ENCODE measurements at regions not wholly inside any gene's neighbourhood (a gene's known extent, or its start where the extent isn't known, plus 50 kb on each side); places are given as distances from the start of the nearest gene placed in this dataset.

GRCh38 chrX:4805502-4805901 is 1092.1 kb upstream of the PRKX start:
- Histone ChIP-seq H3K36me3 (ENCODE audit: control insufficient read depth, insufficient read depth, low read length) (no peaks in the 10 kb centered on the region), H3K27ac (ENCODE audit: low read depth, low read length) (no peak overlapping the region), H3K4me1 (ENCODE audit: control insufficient read depth, insufficient read depth, low read length) (no peaks in the 10 kb centered on the region), H3K9ac (ENCODE audit: low read length) (no peak overlapping the region), H3K27me3 (ENCODE audit: control insufficient read depth, insufficient read depth, low read length) (no peaks in the 10 kb centered on the region), H3K4me3 (ENCODE audit: low read length) (no peak overlapping the region)

GRCh38 chrX:4800756-4801155 is 1087.3 kb upstream of the PRKX start:
- Histone ChIP-seq H3K4me3 (ENCODE audit: low read length) (no peak overlapping the region), H3K27me3 (ENCODE audit: control insufficient read depth, insufficient read depth, low read length) (no peaks in the 10 kb centered on the region), H3K9ac (ENCODE audit: low read length) (no peak overlapping the region), H3K4me1 (ENCODE audit: control insufficient read depth, insufficient read depth, low read length) (no peaks in the 10 kb centered on the region), H3K36me3 (ENCODE audit: control insufficient read depth, insufficient read depth, low read length) (no peaks in the 10 kb centered on the region), H3K27ac (ENCODE audit: low read depth, low read length) (no peak overlapping the region)

DNA sequence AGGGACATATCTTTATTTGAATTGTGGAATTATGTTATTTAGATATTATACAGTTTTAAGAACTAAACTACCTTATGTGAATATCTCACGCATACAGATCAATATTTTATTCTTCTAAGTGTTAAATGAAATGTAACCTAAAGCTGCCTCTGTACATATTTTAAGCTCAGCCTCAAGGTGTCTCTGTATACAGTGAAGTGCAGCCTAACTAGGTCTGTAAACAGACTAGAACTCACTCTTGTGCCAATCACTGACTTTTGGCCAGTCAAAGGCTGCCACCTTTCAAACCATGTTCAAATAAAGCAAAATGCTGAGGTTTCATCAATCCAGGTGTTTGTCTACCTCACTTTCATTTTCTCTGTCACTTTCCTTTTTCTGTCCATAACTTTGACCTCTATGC is 1074.5 kb upstream of the PRKX start:
- H3K36me3 ChIP-seq (ENCODE audit: control insufficient read depth, insufficient read depth, low read length): no peaks in the 10 kb centered on the region
- no peaks in the 10 kb centered on the region for H3K27me3 ChIP-seq (ENCODE audit: control insufficient read depth, insufficient read depth, low read length)
- H3K4me1 ChIP-seq (ENCODE audit: control insufficient read depth, insufficient read depth, low read length): no peaks in the 10 kb centered on the region
- H3K27ac ChIP-seq (ENCODE audit: low read depth, low read length): no peak overlapping the region
- no peak overlapping the region for H3K4me3 ChIP-seq (ENCODE audit: low read length)
- H3K9ac ChIP-seq (ENCODE audit: low read length): no peak overlapping the region

GRCh38 chrX:4764888-4765287 is 1051.4 kb upstream of the PRKX start:
- no peak overlapping the region for H3K27ac ChIP-seq (ENCODE audit: low read depth, low read length)
- H3K4me3 ChIP-seq (ENCODE audit: low read length): no peak overlapping the region
- no peaks in the 10 kb centered on the region for H3K4me1 ChIP-seq (ENCODE audit: control insufficient read depth, insufficient read depth, low read length)
- H3K27me3 ChIP-seq (ENCODE audit: control insufficient read depth, insufficient read depth, low read length): no peaks in the 10 kb centered on the region
- H3K36me3 ChIP-seq (ENCODE audit: control insufficient read depth, insufficient read depth, low read length): no peaks in the 10 kb centered on the region
- no peak overlapping the region for H3K9ac ChIP-seq (ENCODE audit: low read length)

DNA sequence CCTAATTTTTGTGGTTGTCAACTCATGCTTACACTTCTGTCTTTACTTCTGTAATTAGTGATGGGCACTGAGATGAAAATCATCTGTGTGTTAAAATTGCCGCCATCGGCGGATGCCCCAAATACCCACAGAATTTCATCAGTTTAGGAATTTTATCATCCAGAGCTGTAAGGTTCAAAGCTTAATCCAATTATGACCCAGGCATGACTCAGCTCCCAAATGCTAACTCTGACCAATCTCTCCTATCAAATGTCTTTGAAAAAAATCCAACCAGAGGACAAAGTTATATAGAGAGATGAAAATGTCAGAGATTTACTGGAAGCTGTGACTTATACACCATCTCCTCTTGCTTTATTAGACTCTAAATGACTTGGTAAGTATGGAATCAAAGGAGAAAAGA is 1048.7 kb upstream of the PRKX start:
- no peaks in the 10 kb centered on the region for H3K27me3 ChIP-seq (ENCODE audit: control insufficient read depth, insufficient read depth, low read length)
- no peaks in the 10 kb centered on the region for H3K36me3 ChIP-seq (ENCODE audit: control insufficient read depth, insufficient read depth, low read length)
- no peak overlapping the region for H3K9ac ChIP-seq (ENCODE audit: low read length)

GRCh38 chrX:4754878-4755604 is 1041.6 kb upstream of the PRKX start:
- H3K27me3 ChIP-seq (ENCODE audit: control insufficient read depth, insufficient read depth, low read length): no peaks in the 10 kb centered on the region

More for the DNA sequence above, 1048.7 kb upstream of the PRKX start:
- Histone ChIP-seq H3K4me1 (ENCODE audit: control insufficient read depth, insufficient read depth, low read length) (no peaks in the 10 kb centered on the region), H3K4me3 (ENCODE audit: low read length) (no peak overlapping the region), H3K27ac (ENCODE audit: low read depth, low read length) (no peak overlapping the region)

GRCh38 chrX:4741024-4741423 is 1027.6 kb upstream of the PRKX start:
- Histone ChIP-seq H3K27ac (ENCODE audit: low read depth, low read length) (no peak overlapping the region), H3K4me3 (ENCODE audit: low read length) (no peak overlapping the region), H3K4me1 (ENCODE audit: control insufficient read depth, insufficient read depth, low read length) (no peaks in the 10 kb centered on the region), H3K27me3 (ENCODE audit: control insufficient read depth, insufficient read depth, low read length) (no peaks in the 10 kb centered on the region), H3K36me3 (ENCODE audit: control insufficient read depth, insufficient read depth, low read length) (no peaks in the 10 kb centered on the region), H3K9ac (ENCODE audit: low read length) (no peak overlapping the region)

More at GRCh38 chrX:4754878-4755604, 1041.6 kb upstream of the PRKX start:
- Histone ChIP-seq H3K9ac (ENCODE audit: low read length) (no peak overlapping the region), H3K36me3 (ENCODE audit: control insufficient read depth, insufficient read depth, low read length) (no peaks in the 10 kb centered on the region), H3K27ac (ENCODE audit: low read depth, low read length) (no peak overlapping the region), H3K4me1 (ENCODE audit: control insufficient read depth, insufficient read depth, low read length) (no peaks in the 10 kb centered on the region), H3K4me3 (ENCODE audit: low read length) (no peak overlapping the region)

GRCh38 chrX:4735299-4735698 is 1021.9 kb upstream of the PRKX start:
- Histone ChIP-seq H3K4me1 (ENCODE audit: control insufficient read depth, insufficient read depth, low read length) (no peaks in the 10 kb centered on the region), H3K36me3 (ENCODE audit: control insufficient read depth, insufficient read depth, low read length) (no peaks in the 10 kb centered on the region), H3K27ac (ENCODE audit: low read depth, low read length) (no peak overlapping the region), H3K27me3 (ENCODE audit: control insufficient read depth, insufficient read depth, low read length) (no peaks in the 10 kb centered on the region), H3K4me3 (ENCODE audit: low read length) (no peak overlapping the region), H3K9ac (ENCODE audit: low read length) (no peak overlapping the region)

GRCh38 chrX:4710618-4711433 is 997.4 kb upstream of the PRKX start:
- Histone ChIP-seq H3K36me3 (ENCODE audit: control insufficient read depth, insufficient read depth, low read length) (no peaks in the 10 kb centered on the region), H3K4me1 (ENCODE audit: control insufficient read depth, insufficient read depth, low read length) (no peaks in the 10 kb centered on the region), H3K27ac (ENCODE audit: low read depth, low read length) (no peak overlapping the region), H3K9ac (ENCODE audit: low read length) (no peak overlapping the region), H3K4me3 (ENCODE audit: low read length) (no peak overlapping the region), H3K27me3 (ENCODE audit: control insufficient read depth, insufficient read depth, low read length) (no peaks in the 10 kb centered on the region)

- no peaks in the 10 kb centered on the region for H3K27me3 ChIP-seq (ENCODE audit: control insufficient read depth, insufficient read depth, low read length)
- H3K4me3 ChIP-seq (ENCODE audit: low read length): no peak overlapping the region
- H3K4me1 ChIP-seq (ENCODE audit: control insufficient read depth, insufficient read depth, low read length): no peaks in the 10 kb centered on the region
- H3K36me3 ChIP-seq (ENCODE audit: control insufficient read depth, insufficient read depth, low read length): no peaks in the 10 kb centered on the region
- no peak overlapping the region for H3K9ac ChIP-seq (ENCODE audit: low read length)
- no peak overlapping the region for H3K27ac ChIP-seq (ENCODE audit: low read depth, low read length)
These were observed 995.7 kb upstream of the PRKX start for GRCh38 chrX:4708970-4709760.

DNA sequence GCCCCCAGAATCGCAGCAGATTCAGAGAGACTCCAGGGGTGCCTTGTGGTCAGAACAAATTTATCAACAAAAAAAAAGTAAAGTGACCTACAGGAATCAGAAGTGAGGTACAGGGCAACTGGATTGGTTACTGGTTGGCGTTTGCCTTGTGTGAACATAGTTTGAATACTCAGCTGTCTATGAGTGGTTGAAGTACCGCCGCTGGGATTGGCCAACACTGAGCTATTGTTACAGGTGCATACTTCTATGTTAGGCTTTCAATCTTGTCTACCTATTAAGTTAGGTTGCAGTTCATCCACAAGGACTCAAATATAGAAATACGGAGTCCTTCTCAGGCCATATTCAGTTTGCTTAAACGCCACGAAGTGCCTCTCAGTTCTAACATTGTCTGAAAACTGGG is 993.5 kb upstream of the PRKX start:
- no peak overlapping the region for H3K27ac ChIP-seq (ENCODE audit: low read depth, low read length)
- no peak overlapping the region for H3K9ac ChIP-seq (ENCODE audit: low read length)
- no peaks in the 10 kb centered on the region for H3K4me1 ChIP-seq (ENCODE audit: control insufficient read depth, insufficient read depth, low read length)
- H3K27me3 ChIP-seq (ENCODE audit: control insufficient read depth, insufficient read depth, low read length): no peaks in the 10 kb centered on the region
- H3K36me3 ChIP-seq (ENCODE audit: control insufficient read depth, insufficient read depth, low read length): no peaks in the 10 kb centered on the region
- H3K4me3 ChIP-seq (ENCODE audit: low read length): no peak overlapping the region

DNA sequence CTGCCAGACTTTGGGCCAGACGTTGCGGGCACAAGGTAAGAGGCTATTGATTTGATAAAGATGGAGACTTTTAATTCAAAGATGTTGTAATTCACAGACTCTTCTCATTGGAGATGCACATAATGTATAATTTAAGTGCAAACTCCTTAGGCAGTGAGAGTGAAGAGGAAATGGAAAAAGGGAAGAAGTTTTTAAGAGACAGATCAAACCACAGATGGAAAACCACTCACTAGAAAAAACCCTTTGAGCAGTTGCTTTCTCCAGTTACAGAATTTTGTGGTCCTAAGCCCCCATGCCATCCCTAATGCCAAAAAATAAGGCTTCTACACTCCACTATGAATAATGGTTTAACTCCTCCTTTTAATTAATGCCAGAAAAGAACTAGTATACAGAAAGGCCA is 977.1 kb upstream of the PRKX start:
- Histone ChIP-seq H3K9ac (ENCODE audit: low read length) (no peak overlapping the region), H3K36me3 (ENCODE audit: control insufficient read depth, insufficient read depth, low read length) (no peaks in the 10 kb centered on the region), H3K4me1 (ENCODE audit: control insufficient read depth, insufficient read depth, low read length) (no peaks in the 10 kb centered on the region), H3K4me3 (ENCODE audit: low read length) (no peak overlapping the region), H3K27ac (ENCODE audit: low read depth, low read length) (no peak overlapping the region), H3K27me3 (ENCODE audit: control insufficient read depth, insufficient read depth, low read length) (no peaks in the 10 kb centered on the region)
